ENCODE measurements at regions not wholly inside any gene's neighbourhood (a gene's known extent, or its start where the extent isn't known, plus 50 kb on each side); places are given as distances from the start of the nearest gene placed in this dataset.

- H3K36me3 ChIP-seq: no peaks in the 10 kb centered on the region
- no peak for TF ChIP-seq EP300 (IDR thresholded peaks at IDR 0.05)
- TF ChIP-seq POLR2A (IDR thresholded peaks at IDR 0.05): no peak
- H3K27ac ChIP-seq: no peak overlapping the region
- DNase-seq: no peak
- H3K4me3 ChIP-seq: no peak overlapping the region
- intact Hi-C loops (cut with DNase I): no loop called here
- WGBS, 2 donors: 84 to 86% methylated on average over 14 of the region's 14 CpGs
- no peaks in the 10 kb centered on the region for H3K4me1 ChIP-seq
- H3K27me3 ChIP-seq: peaks cover 0 to 39% (median 6%) of the 10 kb centered on the region in 3 donors
- no peaks in the 10 kb centered on the region for H3K9me3 ChIP-seq
Observed at GRCh38 chr22:48980409-48980808, 847.3 kb downstream of the BRD1 start.

GRCh38 chr22:48979482-48979881 lies 848.2 kb downstream of the BRD1 start:
- H3K9me3 ChIP-seq: no peaks in the 10 kb centered on the region
- no peaks in the 10 kb centered on the region for H3K4me1 ChIP-seq
- intact Hi-C loops (cut with DNase I): no loop called here
- DNase-seq: no peak
- H3K36me3 ChIP-seq: no peaks in the 10 kb centered on the region
- WGBS, 2 donors: 59% methylated on average over 4 of the region's 4 CpGs
- H3K4me3 ChIP-seq: no peak overlapping the region
- no peak overlapping the region for H3K27ac ChIP-seq
- H3K27me3 ChIP-seq: peaks cover 0 to 45% (median 6%) of the 10 kb centered on the region in 3 donors
- TF ChIP-seq POLR2AphosphoS5 (IDR thresholded peaks at IDR 0.05) (no peak), EP300 (IDR thresholded peaks at IDR 0.05) (no peak), POLR2A (IDR thresholded peaks at IDR 0.05) (no peak)
- TF ChIP-seq, protein P1, sequence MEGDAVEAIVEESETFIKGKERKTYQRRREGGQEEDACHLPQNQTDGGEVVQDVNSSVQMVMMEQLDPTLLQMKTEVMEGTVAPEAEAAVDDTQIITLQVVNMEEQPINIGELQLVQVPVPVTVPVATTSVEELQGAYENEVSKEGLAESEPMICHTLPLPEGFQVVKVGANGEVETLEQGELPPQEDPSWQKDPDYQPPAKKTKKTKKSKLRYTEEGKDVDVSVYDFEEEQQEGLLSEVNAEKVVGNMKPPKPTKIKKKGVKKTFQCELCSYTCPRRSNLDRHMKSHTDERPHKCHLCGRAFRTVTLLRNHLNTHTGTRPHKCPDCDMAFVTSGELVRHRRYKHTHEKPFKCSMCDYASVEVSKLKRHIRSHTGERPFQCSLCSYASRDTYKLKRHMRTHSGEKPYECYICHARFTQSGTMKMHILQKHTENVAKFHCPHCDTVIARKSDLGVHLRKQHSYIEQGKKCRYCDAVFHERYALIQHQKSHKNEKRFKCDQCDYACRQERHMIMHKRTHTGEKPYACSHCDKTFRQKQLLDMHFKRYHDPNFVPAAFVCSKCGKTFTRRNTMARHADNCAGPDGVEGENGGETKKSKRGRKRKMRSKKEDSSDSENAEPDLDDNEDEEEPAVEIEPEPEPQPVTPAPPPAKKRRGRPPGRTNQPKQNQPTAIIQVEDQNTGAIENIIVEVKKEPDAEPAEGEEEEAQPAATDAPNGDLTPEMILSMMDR (IDR thresholded peaks at IDR 0.05): no peak

DNA sequence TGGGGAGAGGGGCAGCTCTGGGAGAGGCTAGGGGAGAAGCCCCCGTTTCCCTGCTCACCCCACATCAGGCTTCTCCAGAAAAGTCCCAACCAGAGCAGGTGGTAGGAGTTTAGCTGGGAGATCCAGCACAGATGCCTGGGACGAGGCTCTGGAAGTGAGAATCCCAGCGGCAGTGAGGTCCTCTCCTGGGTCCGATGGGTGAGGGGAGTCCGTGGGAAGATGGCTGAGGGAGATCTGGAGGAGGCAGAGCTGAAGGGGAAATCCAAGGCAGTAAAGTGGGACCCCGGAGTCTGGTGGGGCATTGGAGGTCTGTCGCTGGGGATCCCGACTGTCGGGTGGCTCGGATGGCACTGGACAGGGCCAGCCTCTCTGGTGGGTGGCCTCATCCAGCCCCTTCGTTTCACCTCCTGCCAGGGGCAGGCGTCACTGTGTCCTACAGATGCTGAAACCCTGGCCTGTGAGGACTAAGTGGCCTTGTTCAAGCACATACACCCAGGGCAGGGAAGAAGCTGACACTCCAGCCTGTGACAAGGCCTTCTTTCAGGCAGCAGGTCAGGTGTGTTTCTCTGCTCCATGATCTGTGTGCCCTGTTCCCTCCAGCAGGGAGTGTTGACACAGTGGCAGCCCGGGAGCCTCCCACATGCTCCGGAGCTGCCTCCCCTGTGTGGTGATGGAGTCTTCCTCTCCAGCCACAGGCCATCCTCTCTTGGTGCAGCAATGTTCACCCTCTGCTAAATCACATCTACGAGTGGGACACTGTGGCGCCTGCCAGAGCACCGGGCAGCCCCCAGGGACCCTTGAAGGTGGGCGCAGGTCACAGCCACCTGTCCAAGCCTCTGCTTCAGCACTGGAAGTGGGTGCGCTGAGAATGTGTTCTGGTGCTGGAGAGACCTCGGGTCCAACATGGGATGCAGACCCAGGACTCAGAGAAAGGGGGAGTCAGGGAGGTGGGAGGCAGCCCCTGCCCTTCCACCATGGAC lies 850.8 kb downstream of the BRD1 start:
- Histone ChIP-seq H3K27ac (no peak overlapping the region), H3K9me3 (no peaks in the 10 kb centered on the region), H3K4me3 (no peak overlapping the region), H3K27me3 (peaks cover 0 to 37% (median 2%) of the 10 kb centered on the region in 3 donors), H3K36me3 (no peaks in the 10 kb centered on the region), H3K4me1 (no peaks in the 10 kb centered on the region)
- no peak for DNase-seq
- no peak for TF ChIP-seq EP300 (IDR thresholded peaks at IDR 0.05)
- TF ChIP-seq POLR2A (IDR thresholded peaks at IDR 0.05): no peak
- no peak for TF ChIP-seq POLR2AphosphoS5 (IDR thresholded peaks at IDR 0.05)
- TF ChIP-seq, protein P1 (IDR thresholded peaks at IDR 0.05): no peak
- WGBS, 2 donors: 69 to 82% methylated on average over 20 of the region's 20 CpGs
- intact Hi-C loops (cut with DNase I): no loop called here

GRCh38 chr22:48975886-48976285 lies 851.8 kb downstream of the BRD1 start:
- no peak for DNase-seq
- Histone ChIP-seq H3K4me3 (no peak overlapping the region), H3K27me3 (peaks cover 0 to 31% (median 0%) of the 10 kb centered on the region in 3 donors), H3K4me1 (no peaks in the 10 kb centered on the region), H3K27ac (no peak overlapping the region), H3K9me3 (no peaks in the 10 kb centered on the region), H3K36me3 (no peaks in the 10 kb centered on the region)
- intact Hi-C loops (cut with DNase I): no loop called here
- WGBS, 2 donors: 51 to 62% methylated on average over 3 of the region's 3 CpGs
- TF ChIP-seq POLR2A (IDR thresholded peaks at IDR 0.05): no peak
- TF ChIP-seq, protein P1 (IDR thresholded peaks at IDR 0.05): no peak
- no peak for TF ChIP-seq EP300 (IDR thresholded peaks at IDR 0.05)
- no peak for TF ChIP-seq POLR2AphosphoS5 (IDR thresholded peaks at IDR 0.05)

DNA sequence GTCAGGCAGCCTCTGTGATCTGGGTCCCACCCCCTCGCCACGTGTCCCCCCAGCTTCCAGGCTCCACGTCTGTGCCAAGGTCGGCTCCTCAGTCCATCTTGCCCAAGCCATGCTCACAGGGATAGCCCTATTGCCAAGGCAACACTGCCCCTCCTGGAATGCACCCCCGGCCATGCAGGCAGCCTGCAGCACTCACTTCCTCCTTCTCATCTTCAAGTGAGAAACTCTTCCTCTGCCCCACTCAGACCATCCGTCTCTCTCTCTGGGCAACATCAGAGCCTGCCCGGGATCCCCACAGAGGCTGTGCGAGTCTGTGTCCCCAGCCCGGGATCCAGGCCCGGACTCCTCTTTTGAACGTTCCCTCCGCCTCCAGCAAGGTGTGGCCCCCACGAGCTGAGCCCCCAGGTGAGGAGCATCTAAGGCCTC lies 852.3 kb downstream of the BRD1 start:
- intact Hi-C loops (cut with DNase I): no loop called here
- Histone ChIP-seq H3K36me3 (no peaks in the 10 kb centered on the region), H3K27me3 (peaks cover 0 to 31% (median 0%) of the 10 kb centered on the region in 3 donors), H3K9me3 (no peaks in the 10 kb centered on the region), H3K4me3 (no peak overlapping the region), H3K4me1 (no peaks in the 10 kb centered on the region), H3K27ac (no peak overlapping the region)
- TF ChIP-seq EP300 (IDR thresholded peaks at IDR 0.05) (no peak), POLR2A (IDR thresholded peaks at IDR 0.05) (no peak), POLR2AphosphoS5 (IDR thresholded peaks at IDR 0.05) (no peak)
- TF ChIP-seq, protein P1 (IDR thresholded peaks at IDR 0.05): no peak
- WGBS, 2 donors: 72 to 84% methylated on average over 13 of the region's 13 CpGs
- DNase-seq: no peak
